ACHN (cell line): ENCODE measurements at regions not wholly inside any gene's neighbourhood (a gene's known extent, or its start where the extent isn't known, plus 50 kb on each side); places are given as distances from the start of the nearest gene placed in this dataset.
A peak's percentile ranks its signal among the peaks of the same experiment; 100 is the strongest.

Experiments used
- DNase-seq: peaks from one replicate; pipeline ENCODE4 v3.0.0-alpha.2; 2015
- in situ Hi-C: cut with HindIII; loops from 2 replicates; pipeline ENCODE4 v1.10.0; 2017; ENCODE audit warnings: low sequenced_read_pairs, low pct_ligation_motif_present, low pct_unique_long_range_greater_than_20kb

DNA sequence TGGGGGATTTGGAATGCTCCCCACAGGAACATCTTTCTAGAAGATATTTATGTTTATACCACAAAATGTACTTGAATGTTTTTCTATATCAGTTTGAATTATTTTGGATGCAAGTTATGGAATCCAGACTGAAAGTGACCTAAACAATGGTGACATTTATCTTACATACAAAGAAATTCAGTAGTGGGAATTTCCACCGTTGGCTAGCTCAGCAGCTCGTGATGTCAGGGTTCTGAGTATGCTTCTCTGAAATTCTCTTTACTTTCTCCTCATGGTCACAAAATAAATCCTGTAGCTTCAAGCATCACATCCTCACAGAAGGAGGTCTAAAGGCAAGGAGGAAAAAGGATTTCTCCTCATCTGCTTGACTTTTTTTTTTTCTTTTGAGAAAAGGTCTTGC, 105.3 kb downstream of the AKAIN1 start:
- no peak for DNase-seq
- in situ Hi-C loops = no loop called here

DNA sequence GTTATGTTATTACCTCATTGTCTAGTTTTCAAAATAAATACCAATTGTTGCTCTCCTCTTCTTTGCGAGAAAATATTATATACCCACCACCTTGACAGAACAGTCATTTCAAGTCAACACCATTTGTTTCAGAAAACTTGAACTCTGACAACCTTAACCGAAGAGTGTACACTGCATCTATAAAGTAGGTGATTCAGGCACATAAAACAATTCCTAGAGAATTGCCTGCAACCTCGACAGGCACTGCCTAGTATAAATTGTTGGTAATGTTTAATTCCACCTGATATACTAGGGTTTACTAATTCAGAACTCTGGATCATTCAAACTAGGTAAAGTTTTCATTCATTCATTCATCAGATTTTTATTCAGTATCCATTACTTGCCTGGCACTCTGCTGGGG, 121.8 kb downstream of the AKAIN1 start:
- in situ Hi-C loops = no loop called here

DNA sequence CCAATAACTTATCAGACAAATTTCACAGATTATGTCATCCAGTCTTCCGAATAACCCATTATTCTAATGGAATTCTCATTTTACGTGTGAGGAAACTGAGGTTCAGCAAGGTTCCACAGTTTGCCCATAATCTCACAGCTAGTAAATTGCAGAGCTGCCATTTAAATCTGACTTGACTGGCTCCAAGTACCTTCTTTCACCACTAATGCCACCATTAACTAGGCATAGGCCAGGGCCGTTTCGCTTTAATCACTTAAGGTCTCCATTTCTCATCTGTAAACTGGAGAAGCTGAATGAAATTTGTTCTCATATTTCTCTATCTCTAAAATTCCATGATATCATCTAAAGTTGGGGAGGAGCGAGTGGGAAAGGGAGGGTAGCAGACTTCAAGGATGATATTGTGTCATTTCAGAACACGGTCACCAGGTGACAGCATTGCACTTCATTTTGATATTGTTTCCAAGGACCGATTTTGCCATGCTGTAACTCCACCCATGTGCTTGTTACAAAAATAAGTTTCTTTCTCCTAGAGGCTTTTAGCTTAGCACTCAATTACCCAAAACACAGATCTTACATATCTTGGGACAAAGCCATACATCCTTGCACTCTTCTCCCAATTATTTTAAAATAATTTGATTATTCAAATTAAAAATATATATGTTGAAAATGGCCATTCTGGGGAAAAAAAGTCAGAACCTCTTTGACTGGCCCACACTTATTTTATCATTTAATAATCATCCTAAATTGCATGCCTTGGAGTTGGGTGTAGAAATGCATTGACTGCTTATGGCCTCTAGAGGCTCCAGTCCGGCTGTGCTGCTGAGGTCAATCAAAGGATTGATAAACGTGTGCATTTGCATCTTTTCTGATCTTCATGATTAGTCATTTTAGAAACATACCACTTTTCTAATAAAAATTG, 123.8 kb downstream of the AKAIN1 start:
- in situ Hi-C loops = no loop called here
- DNase-seq = peak; percentile 34

More for the DNA sequence above, 121.8 kb downstream of the AKAIN1 start:
- DNase-seq = no peak

DNA sequence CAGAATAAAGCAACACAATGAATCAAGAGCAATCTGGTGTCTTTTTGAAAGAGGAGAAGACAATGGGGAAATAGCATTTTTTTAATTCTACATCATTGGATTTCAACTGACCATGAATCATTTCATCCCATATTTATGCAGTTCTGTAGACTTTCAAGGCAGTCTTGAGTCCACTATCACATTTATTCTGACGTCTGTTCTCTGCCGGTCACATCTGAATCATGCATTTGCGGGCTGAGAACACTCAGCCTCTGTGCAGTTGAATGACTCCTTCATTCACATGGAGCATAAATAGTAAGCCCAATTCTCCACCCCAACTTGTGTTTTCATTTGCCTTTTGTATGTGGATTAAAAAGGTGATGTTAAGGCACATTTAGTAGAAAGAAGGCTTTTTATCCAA, 128.2 kb downstream of the AKAIN1 start:
- DNase-seq = no peak
- in situ Hi-C loops = no loop called here

DNA sequence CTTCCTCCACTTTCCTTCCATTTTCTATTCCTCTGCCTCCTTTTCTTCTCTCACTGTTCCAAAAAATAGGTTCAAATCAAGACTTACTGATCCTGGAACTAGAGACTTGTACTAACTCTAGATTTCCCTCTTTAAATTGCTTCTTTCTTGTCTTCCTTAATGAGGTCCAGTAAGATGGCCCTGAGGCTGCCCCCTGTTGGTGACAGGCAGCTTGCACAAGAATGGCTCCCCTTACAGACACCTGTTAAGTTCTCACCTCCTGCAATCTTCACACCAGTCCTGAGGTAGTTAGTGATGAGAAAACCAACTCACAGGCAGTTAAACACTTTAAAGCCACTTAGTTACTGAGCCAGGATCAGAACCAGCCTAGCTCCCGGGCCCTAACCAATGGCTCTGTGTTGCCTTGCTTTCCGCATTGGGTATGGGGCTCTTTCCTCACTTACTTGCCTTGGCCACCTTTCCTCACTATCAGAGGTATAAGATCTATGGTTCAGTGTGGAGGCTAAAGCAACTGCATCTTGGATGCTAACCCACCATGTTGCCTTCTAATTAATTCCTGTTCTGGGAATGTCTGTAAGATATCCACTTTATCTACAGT, 130.6 kb downstream of the AKAIN1 start:
- peak; percentile 8 for DNase-seq
- in situ Hi-C loops = no loop called here

DNA sequence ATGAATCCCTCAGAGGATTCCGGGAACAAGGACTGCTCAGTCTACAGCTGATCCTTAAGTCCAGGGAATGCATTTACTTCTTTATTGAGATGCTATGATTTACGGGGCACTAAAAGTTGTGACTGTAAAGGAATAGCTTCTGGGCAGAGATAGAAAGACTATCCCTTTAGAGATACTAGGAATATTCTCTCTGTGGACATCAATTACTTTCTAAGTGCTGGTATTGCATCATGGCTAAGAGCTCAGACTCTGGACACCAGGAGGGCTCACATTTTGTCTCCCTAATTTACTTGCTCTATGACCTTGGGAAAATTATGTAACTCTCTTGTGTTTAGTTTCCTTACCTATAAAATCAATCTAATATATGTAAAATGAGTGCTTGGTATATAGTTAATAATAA, 131.4 kb downstream of the AKAIN1 start:
- DNase-seq = no peak
- in situ Hi-C loops = no loop called here

DNA sequence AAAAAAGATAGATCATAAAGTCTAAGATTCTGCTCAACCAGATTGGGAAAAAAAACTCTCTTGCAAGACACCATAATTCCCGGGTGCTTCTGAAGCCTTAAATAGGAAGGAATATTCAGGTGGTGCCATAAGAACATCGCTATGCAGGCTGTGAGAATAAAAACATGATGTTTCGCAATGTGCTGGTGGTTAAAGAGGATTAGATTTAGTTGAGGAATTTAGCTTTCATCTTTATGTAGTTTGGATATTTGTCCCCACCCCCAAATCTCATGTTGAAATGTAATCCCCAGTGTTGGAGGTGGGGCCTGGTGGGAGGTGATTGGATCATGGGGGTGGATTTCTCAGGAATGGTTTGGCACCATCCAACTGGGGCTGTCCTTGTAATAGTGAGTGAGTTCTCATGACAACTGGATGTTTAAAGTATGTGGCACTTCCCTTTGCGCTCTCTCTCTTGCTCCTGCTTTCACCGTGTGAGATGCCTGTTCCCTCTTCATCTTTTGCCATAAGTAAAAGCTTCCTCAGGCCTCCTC, 132.2 kb downstream of the AKAIN1 start:
- in situ Hi-C loops = no loop called here
- DNase-seq = no peak

DNA sequence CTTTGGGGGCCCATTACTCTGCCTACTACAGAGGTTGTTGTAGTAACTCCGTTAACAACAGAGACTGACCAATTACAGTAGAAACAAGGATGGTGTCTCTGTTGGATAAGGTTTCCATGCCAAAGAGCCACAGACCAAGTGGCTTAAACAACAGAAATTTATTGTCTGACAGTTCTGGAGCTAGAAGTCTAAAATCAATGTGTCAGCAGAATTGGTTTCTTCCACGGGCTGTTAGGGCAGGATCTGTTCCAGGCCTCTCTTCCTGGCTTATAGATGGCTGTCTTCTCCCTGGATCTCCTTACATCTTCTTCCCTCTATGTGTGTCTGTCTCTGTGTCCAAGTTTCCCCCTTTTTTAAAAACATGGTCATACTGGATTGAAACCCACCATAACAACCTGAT, 135.3 kb downstream of the AKAIN1 start:
- in situ Hi-C loops = no loop called here
- DNase-seq = no peak

DNA sequence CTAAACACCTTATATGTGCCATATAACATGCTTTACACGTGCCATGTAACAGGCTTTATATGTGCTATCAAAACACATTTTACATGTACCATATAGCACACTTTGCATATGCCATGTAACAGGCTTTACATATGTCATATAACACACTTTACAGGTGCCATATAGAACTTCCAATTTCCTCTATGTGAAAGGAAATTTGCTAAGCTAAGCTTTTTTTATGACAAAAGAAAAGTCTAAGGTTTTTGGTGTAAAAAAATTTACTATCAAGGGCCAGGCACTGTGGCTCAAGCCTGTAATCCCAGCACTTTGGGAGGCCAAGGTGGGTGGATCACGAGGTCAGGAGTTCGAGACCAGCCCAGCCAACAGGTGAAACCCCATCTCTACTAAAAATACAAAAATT, 136.5 kb downstream of the AKAIN1 start:
- DNase-seq = no peak
- in situ Hi-C loops = no loop called here

DNA sequence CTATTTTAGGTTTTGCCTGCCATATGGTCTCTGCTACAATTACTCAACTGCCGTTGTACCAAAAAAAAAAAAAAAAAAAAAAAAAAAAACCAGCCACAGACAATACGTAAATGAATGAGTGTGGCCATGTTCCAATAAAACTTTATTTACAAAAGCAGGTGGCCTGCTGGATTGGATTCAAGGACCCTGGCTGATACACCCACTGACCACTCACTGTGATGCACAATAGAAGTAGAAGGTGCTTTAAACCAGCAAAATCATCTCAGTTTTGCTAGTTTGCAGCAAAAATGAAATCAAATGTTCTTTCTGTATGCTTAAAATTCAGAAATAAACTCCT, 137.4 kb downstream of the AKAIN1 start:
- DNase-seq = no peak
- in situ Hi-C loops = no loop called here

DNA sequence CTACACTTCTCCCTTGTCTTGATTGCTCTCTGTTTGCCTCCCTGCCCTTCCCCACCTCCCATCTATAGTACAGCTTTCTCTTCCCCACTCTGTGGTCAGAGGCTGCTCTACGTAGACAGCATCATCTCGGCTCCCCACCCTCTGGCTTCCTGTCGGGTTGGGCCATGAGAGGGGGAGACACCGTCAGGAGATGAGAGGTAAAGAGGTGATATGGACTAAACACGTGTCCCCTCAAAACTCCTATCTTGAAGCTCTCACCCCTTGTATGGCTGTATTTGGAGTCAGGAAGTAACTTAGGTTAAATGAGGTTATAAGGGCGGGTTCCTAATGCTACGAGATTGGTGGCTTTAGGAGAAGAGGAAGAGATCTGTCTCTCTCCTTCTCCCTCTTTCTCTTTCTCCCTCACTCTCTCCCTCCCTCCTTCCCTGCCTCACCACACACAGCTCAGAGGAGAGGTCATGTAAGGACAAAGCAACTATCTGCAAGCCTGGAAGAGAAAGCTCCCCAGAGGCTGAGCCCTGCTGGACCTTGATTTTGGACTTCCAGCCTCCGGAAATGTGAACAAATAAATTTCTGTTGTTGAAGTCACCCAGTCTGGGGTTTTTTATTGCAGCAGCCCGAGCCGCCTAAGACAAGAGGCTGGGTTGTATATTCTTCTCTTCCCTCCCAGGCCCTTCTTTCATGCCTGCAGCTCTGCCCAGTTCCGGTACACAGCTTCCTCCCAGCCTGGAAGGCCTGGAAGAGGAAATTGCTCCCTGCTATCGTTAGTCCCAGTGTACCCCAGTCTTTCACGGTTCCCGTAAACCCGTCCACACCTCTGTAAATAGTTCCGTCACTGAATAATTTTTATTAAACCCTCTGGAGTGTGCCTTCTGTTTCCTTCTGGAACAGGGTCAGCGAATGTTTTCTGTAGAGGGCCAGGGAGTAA, 138.0 kb downstream of the AKAIN1 start:
- in situ Hi-C loops = no loop called here
- DNase-seq = no peak

DNA sequence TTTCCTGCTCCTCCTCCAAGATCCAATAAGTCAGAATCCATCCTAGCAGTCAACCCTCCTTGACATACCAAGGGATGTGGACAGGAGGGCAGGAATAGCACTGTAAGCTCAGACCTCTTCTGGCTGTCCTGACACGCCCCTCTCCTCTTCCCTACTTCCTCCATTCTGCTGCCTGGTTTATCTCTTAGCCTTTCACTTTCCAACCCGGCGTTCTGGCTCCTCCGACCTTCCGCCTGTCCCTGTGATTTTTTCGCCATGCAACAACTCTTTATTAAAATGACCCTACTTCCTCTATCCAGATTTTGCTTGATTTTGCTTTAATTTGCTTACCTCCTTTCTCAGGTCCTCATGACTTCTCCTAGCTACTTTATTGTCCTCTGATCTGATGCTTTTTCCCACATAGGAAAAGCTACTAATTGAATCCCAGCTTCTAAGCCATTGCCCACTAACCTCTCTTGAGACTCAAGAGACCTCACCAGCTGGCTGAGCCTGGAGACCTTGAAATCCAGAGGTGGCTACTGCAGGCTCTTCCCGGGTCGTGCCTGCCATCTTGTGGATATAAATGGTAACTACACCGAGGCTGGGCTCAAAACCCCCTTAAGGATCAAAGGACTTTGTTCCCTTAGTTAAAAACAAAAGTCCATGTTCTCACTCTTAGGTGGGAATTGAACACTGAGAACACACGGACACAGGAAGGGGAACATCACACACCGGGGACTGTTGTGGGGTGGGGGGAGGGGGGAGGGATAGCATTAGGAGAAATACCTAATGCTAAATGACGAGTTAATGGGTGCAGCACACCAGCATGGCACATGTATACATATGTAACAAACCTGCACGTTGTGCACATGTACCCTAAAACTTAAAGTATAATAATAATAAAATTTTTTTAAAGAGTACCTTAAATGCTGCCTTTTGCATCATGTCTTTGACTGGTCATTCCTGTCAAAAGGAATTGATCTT, 139.4 kb downstream of the AKAIN1 start:
- DNase-seq = peak; percentile 42
- in situ Hi-C loops = no loop called here

DNA sequence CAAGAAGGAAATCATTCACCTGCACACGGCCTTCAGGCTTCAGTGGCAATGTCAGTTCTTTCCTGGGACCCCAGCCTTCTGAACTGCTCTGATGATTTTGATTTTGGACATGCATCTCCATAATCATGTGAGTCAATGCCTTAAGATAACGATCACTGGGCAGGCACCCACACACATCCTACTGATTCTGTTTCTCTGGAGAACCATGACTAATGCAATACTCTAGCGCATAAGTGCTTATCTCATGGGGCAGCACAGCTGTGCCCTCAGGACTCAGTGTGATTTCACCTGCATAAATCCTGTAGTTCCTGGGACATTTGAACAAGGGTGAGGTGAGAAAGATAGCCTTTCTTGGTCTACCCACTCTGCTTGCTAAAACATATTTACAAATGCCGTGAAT, 144.6 kb downstream of the AKAIN1 start:
- in situ Hi-C loops = no loop called here
- DNase-seq = no peak

DNA sequence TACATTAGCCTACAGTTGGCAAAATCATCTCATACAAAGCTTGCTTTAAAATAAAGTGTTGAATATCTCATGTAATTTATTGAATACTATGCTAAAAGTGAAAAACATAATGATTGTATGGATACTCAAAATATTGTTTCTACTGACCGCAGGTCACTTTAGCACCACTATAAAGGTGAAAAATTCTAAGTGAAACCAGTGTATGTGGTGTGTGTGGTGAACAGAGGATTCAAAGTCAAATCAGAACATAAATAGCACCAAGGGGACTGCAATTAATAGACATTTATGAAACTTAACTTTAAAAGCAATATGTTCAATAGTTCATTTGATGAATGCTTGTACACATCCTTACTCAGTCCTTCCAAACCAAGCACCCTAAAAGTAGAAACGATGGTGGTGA, 145.8 kb downstream of the AKAIN1 start:
- in situ Hi-C loops = no loop called here

DNA sequence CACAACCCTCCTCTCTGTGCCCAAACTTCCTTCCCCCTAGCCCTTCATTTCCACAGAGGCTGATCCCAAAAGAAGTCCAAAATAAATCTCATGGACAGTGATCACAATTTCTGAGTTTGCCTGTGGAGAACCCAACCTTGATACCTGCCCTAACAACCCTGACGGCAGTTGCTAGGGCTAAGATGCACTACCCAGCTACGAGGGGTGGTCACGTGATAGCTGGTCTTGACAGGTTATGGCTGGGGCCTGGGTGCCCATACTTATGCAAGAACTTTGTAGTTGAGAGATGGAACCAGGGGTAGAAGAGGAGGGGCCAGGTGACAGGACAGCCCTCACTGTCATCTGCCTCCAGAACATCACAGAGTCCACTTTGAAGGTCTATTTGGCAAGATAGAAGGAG, 147.9 kb downstream of the AKAIN1 start:
- in situ Hi-C loops = no loop called here
- DNase-seq = no peak

More for the DNA sequence above, 145.8 kb downstream of the AKAIN1 start:
- DNase-seq = no peak

DNA sequence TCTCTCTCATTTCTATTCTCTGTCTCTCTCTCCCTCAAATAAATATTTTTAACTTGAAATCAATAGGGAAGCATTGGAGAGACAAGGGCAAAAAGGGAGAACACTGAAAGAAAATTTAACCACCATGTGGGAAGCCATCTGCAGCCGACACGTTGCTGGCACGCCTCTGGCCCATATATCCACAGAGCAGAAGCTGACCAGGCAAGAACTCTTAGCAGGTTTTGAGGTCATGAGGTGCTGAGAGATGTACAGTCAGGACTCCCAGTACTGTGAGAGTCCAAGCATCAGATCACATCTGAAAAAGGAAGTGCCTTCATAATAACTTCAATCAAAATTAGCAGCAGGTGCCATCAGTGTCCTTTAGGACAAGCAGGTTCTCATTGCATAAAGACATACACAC, 156.6 kb downstream of the AKAIN1 start:
- in situ Hi-C loops = no loop called here
- DNase-seq = no peak

DNA sequence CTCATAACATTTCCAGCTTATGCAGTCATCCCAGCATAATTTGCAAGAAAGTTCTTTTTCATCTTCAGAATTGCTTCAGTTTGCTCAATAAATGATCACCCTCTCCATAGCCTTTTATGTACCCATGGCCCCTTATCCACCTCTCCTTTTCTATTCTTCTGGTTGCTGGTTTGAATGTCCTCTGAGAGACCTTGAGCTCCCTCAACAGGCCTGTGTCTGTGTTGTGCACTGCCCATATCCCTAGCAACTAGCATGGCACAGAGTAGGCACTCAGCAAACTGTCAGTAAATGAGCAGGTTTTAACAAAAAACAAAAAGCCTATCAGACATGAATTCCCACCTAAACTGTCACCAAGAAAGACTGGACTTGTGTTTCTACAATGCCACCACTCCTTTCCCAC, 160.5 kb downstream of the AKAIN1 start:
- no peak for DNase-seq
- in situ Hi-C loops = no loop called here

DNA sequence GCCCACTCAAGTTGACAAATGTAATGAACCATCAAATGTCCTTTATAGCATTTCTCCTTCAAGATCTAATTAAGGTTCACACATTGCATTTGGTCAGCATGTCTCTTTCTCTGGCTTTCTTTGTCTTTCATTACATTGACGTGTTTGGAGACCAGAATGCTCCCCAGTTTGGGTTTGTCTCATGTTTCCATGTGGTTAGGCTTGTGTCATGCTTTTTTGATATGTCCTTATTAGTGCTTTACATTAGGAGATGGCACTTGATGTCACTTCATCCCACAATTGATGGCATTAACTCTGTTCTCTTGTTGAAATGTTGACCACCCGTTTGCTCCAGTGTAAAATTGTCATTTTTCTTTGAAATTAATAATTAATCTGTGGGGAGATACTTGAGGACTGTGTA, 165.8 kb downstream of the AKAIN1 start:
- no peak for DNase-seq
- in situ Hi-C loops = no loop called here
